ENCODE measurements at regions not wholly inside any gene's neighbourhood (a gene's known extent, or its start where the extent isn't known, plus 50 kb on each side); places are given as distances from the start of the nearest gene placed in this dataset.

DNA sequence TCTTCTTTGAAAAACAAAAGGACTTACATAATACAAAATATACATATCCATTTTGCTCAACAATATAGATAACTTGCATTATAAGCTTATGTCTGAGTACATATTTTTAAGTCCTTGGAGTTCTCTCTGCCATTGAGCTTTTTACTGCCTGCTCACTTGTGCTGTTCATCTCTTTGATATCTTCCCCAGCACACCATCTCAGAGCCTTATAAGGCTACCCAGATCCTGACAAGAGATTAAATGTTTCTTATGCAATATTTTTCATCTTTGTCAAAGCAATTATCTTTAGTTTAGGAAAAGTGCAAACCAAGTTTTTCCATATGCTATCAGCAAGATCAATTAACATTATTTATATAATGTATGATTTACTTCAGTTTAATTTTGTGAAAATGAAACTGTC, 60.7 kb upstream of the ITGA1 start:
- TF ChIP-seq TEAD4 (IDR thresholded peaks at IDR 0.05; ENCODE audit: borderline replicate concordance, insufficient read depth): no peak
- TF ChIP-seq CTCF (IDR thresholded peaks at IDR 0.05): no peak
- no peak for TF ChIP-seq MAX (IDR thresholded peaks at IDR 0.05; ENCODE audit: low read depth)
- TF ChIP-seq GABPA (IDR thresholded peaks at IDR 0.05; ENCODE audit: low read depth): no peak
- no peak for TF ChIP-seq EZH2phosphoT487 (IDR thresholded peaks at IDR 0.05; ENCODE audit: borderline replicate concordance, low read depth)
- TF ChIP-seq USF1 (IDR thresholded peaks at IDR 0.05; ENCODE audit: borderline replicate concordance, low read depth): no peak
